Ovary (tissue), 3 donors: ENCODE measurements at regions not wholly inside any gene's neighbourhood (a gene's known extent, or its start where the extent isn't known, plus 50 kb on each side); places are given as distances from the start of the nearest gene placed in this dataset.

Experiments
- CTCF ChIP-seq, 3 donors: fragments of 450-650 bp in 2 of 3; fragments of 200-600 bp in 1 of 3; IDR thresholded peaks; one replicate each; pipeline versions ENCODE4 v1.5.1 to v1.8.0; 2016 to 2022; ENCODE audit warnings: antibody characterized with exemption in 3 of 3, mild to moderate bottlenecking in 1 of 3
- EP300 ChIP-seq: sonication (generic); formaldehyde crosslinking; IDR thresholded peaks from one replicate; pipeline ENCODE4 v1.6.1; 2017; ENCODE audit warnings: antibody characterized with exemption
- POLR2A ChIP-seq: fragments of 450-650 bp; IDR thresholded peaks from one replicate; pipeline ENCODE4 v1.6.1; 2017; ENCODE audit warnings: antibody characterized with exemption, mild to moderate bottlenecking, moderate library complexity
- donor health status: DM: no; HTN: no; CAD: no.

- no peak for TF ChIP-seq CTCF (IDR thresholded peaks at IDR 0.05)
- TF ChIP-seq POLR2A: no peak
- TF ChIP-seq EP300: no peak
Observed at GRCh38 chr6:103231181-103231580, 1628.5 kb downstream of the HACE1 start.
